Neural cell (in vitro differentiated cells): ENCODE measurements at regions not wholly inside any gene's neighbourhood (a gene's known extent, or its start where the extent isn't known, plus 50 kb on each side); places are given as distances from the start of the nearest gene placed in this dataset.

Source experiments
- EP300 ChIP-seq: fragments of 450-650 bp; conservative IDR thresholded peaks from 2 replicates; pipeline ENCODE4 v1.6.1; 2014; ENCODE audit warnings: antibody characterized with exemption, mild to moderate bottlenecking, moderate library complexity; ENCODE audit not compliant: poor library complexity, severe bottlenecking
- EZH2 ChIP-seq: fragments of 200-600, 300-800 bp; shearing (Covaris generic), sonication (generic); IDR thresholded peaks from 2 replicates; pipeline ENCODE4 v1.6.1; 2014; ENCODE audit warnings: antibody characterized with exemption, low read length, borderline replicate concordance, mild to moderate bottlenecking; ENCODE audit not compliant: insufficient read depth, poor library complexity, severe bottlenecking
- POLR2AphosphoS5 ChIP-seq: IDR thresholded peaks from 2 replicates; pipeline ENCODE4 v1.6.1; 2012
- RAD21 ChIP-seq: fragments of 450-650 bp; conservative IDR thresholded peaks from 2 replicates; pipeline ENCODE4 v1.6.1; 2014; ENCODE audit warnings: antibody characterized with exemption, mild to moderate bottlenecking, moderate library complexity
- SMC3 ChIP-seq: fragments of 450-650 bp; conservative IDR thresholded peaks from 2 replicates; pipeline ENCODE4 v1.6.1; 2014; ENCODE audit warnings: antibody characterized with exemption, mild to moderate bottlenecking, moderate library complexity; ENCODE audit not compliant: poor library complexity
- TAF1 ChIP-seq: IDR thresholded peaks from 2 replicates; pipeline ENCODE4 v1.6.1; 2012; ENCODE audit warnings: low read depth
- TF ChIP-seq, protein P1 (sequence below): fragments of 450-650 bp; IDR thresholded peaks from 2 replicates; pipeline ENCODE4 v1.5.1; 2014; ENCODE audit warnings: antibody characterized with exemption, mild to moderate bottlenecking, moderate library complexity; ENCODE audit not compliant: poor library complexity, severe bottlenecking
- TF ChIP-seq, protein P2 (sequence below): IDR thresholded peaks from 2 replicates; pipeline ENCODE4 v1.6.1; 2012; ENCODE audit warnings: borderline replicate concordance

DNA sequence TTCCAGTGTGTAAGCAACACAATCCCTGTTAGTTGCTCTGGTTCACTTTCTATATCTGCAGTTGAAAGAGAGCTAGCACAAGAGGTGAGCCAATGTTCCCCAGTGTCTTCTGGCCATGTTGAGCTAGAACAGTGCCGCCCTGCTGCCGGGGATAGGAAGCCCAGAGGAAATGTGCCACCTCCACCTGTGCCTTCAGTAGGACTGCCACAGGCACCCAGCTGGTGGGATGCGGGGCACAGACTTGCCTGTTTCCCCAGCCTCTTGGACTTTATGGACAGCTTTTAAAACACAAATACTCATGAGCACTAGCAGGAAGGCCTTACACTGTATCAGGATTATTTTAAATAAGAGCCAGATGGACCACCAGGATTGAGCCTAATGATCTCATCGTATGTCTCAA is 234.5 kb upstream of the COBL start:
- TF ChIP-seq, protein P1, sequence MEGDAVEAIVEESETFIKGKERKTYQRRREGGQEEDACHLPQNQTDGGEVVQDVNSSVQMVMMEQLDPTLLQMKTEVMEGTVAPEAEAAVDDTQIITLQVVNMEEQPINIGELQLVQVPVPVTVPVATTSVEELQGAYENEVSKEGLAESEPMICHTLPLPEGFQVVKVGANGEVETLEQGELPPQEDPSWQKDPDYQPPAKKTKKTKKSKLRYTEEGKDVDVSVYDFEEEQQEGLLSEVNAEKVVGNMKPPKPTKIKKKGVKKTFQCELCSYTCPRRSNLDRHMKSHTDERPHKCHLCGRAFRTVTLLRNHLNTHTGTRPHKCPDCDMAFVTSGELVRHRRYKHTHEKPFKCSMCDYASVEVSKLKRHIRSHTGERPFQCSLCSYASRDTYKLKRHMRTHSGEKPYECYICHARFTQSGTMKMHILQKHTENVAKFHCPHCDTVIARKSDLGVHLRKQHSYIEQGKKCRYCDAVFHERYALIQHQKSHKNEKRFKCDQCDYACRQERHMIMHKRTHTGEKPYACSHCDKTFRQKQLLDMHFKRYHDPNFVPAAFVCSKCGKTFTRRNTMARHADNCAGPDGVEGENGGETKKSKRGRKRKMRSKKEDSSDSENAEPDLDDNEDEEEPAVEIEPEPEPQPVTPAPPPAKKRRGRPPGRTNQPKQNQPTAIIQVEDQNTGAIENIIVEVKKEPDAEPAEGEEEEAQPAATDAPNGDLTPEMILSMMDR = no peak
- TF ChIP-seq POLR2AphosphoS5 = no peak
- TF ChIP-seq, protein P2, sequence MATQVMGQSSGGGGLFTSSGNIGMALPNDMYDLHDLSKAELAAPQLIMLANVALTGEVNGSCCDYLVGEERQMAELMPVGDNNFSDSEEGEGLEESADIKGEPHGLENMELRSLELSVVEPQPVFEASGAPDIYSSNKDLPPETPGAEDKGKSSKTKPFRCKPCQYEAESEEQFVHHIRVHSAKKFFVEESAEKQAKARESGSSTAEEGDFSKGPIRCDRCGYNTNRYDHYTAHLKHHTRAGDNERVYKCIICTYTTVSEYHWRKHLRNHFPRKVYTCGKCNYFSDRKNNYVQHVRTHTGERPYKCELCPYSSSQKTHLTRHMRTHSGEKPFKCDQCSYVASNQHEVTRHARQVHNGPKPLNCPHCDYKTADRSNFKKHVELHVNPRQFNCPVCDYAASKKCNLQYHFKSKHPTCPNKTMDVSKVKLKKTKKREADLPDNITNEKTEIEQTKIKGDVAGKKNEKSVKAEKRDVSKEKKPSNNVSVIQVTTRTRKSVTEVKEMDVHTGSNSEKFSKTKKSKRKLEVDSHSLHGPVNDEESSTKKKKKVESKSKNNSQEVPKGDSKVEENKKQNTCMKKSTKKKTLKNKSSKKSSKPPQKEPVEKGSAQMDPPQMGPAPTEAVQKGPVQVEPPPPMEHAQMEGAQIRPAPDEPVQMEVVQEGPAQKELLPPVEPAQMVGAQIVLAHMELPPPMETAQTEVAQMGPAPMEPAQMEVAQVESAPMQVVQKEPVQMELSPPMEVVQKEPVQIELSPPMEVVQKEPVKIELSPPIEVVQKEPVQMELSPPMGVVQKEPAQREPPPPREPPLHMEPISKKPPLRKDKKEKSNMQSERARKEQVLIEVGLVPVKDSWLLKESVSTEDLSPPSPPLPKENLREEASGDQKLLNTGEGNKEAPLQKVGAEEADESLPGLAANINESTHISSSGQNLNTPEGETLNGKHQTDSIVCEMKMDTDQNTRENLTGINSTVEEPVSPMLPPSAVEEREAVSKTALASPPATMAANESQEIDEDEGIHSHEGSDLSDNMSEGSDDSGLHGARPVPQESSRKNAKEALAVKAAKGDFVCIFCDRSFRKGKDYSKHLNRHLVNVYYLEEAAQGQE = no peak
- TF ChIP-seq EZH2 = no peak
- TF ChIP-seq EP300 = no peak
- no peak for TF ChIP-seq TAF1
- TF ChIP-seq SMC3 = no peak
- TF ChIP-seq RAD21 = no peak
